Right ventricle myocardium inferior (tissue), 1 donor: ENCODE measurements at regions not wholly inside any gene's neighbourhood (a gene's known extent, or its start where the extent isn't known, plus 50 kb on each side); places are given as distances from the start of the nearest gene placed in this dataset.
"Not testable (repeated sequence)": the region's sequence is repeated elsewhere in the genome, so short reads cannot be mapped to it uniquely, and the experiment has no call there.

Source experiments
- ATAC-seq: fragments of 200-7000 bp; cut with Tn5 transposase; one replicate; pipeline ENCODE4 v1.9.1; 2020; ENCODE audit warnings: mild to moderate bottlenecking, moderate library complexity
- DNase-seq: peaks from one replicate; pipeline ENCODE4 v3.0.0; 2021; ENCODE audit errors: missing footprints
- intact Hi-C: fragments of 100-400 bp; cut with DNase I; formaldehyde crosslinking; loops from one replicate; pipeline ENCODE4 v1.11.0; 2022
- donor health status: DM: no; HTN: yes; CAD: no; lungs with severe emphysema.

DNA sequence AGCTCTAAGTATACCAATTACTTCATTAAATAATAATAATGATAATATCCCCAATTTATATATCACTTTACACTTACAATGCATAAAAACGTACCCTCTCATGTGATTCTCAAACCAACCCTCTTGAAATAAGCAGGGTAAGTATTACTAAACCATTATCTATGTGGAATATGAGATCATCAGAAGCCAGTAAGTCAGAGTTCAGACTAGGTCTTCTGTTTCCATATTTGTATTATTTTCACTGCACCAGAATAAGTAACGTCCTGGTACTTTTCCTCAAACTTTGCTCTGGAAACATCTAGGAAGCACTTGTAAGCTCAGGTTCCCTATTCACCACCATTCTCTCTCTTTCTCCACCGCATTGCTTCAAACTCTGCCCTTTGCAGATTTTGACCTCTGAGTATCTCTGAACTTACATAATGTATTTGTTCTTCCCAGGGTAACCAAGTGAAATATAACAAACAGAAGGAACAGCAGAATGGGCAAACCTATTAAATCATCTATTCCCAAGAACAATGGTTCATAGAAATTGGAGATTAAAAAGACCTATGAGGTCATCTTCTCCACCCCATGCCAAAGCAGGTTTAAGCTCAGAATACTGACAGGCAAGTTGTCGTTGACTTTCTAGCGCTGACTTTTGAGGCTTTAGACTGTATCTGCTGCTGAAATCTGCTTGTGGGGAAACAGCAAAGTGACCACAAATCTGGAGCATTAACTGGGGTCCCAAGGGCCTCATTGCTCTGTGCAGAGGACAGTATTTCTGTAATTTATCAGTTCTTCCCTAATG, 161.3 kb upstream of the FAR2 start:
- no peak for ATAC-seq

DNA sequence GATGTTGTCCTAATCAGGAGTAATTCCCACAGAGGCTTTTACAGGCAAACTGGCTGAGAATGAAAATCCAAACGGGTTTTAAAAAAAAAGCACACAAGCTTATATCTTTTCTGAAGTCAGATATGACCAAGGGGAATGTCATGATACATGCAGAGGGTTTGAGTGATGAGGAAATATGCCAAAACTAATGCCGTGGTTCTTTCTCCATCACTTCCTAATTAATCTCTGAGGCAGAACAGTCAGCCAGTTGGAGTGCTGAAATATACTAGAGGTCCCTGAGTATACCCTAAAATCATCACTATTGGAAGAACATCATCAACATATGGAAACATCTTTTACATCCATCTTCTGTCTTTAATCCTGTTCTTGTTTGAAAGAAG, 160.8 kb upstream of the FAR2 start:
- intact Hi-C loops = loop anchor here (10.0 kb wide), 1 partner anchor 94 kb away; no protein-coding TSS in a partner anchor
- no peak for ATAC-seq
- DNase-seq = no peak

More for the DNA sequence above, 161.3 kb upstream of the FAR2 start:
- no peak for DNase-seq
- intact Hi-C loops = loop anchor here (10.0 kb wide), 1 partner anchor 93 kb away; no protein-coding TSS in a partner anchor

GRCh38 chr12:28991626-28992025, 157.5 kb upstream of the FAR2 start:
- ATAC-seq = no peak
- intact Hi-C loops = no loop called here
- no peak for DNase-seq

DNA sequence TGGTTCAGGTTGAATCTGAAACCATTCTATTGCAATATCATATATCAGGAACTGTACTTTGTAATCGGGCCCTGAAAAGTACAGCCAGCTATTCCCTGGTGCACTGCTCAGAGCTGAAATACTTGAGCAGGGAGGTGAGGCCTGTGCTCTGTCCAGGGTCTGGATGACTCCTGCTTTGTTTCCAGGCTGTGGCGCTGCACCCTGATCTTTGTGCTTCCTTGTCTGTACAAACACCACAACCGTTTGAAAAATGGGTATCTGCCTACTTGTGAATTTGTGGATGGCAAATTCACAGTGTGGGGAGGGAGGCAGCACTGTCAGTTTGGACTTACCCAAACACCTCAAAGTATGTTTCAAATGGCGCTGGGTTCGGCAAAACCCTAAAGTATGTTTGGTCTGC, 155.4 kb upstream of the FAR2 start:
- ATAC-seq (no peak), DNase-seq (no peak)
- intact Hi-C loops = no loop called here

- no peak for DNase-seq
- ATAC-seq = no peak
- intact Hi-C loops = no loop called here
These were observed 154.8 kb upstream of the FAR2 start for GRCh38 chr12:28994179-28994715.

DNA sequence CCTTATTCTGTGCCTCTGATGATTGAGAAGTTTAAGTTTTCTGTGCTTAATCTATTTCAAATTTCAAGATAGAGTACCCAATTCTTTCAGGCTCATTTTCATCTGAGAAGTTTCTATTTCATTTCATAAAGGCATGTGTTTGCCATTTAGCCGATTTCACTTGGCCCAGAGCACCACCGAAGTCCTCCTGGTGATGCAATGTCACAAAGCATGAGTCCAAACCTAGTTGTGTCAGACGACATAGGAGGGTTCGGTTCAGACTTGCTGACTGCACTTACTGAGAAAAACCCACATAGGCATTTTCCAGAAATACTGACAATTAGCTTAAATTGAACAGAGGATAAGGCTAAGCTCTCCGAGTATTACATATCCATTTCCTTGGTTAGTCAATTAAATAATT, 152.4 kb upstream of the FAR2 start:
- DNase-seq (no peak), ATAC-seq (no peak)
- intact Hi-C loops = no loop called here

DNA sequence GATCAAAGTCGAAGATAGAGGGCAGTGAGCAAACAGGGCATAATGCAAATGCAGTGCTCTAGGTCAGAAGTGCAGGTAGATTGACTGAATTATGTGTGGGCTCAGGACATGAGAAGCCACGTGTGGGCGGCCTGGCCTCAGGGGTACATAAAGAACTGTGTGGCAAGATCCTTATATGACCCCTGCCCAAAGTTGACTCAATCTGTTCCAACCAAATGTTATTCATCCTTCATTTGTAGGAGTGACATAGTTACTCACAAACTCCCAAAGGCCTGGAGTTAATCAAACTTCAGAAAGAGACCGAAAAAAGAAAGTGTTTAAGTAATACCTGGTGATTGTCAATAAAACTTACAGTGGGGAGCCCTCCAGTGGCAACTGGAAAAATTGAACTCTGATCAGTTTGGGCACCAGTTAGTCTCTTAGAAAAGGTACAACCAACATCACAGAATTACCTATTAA, 150.4 kb upstream of the FAR2 start:
- DNase-seq = no peak
- intact Hi-C loops = no loop called here
- ATAC-seq = no peak

DNA sequence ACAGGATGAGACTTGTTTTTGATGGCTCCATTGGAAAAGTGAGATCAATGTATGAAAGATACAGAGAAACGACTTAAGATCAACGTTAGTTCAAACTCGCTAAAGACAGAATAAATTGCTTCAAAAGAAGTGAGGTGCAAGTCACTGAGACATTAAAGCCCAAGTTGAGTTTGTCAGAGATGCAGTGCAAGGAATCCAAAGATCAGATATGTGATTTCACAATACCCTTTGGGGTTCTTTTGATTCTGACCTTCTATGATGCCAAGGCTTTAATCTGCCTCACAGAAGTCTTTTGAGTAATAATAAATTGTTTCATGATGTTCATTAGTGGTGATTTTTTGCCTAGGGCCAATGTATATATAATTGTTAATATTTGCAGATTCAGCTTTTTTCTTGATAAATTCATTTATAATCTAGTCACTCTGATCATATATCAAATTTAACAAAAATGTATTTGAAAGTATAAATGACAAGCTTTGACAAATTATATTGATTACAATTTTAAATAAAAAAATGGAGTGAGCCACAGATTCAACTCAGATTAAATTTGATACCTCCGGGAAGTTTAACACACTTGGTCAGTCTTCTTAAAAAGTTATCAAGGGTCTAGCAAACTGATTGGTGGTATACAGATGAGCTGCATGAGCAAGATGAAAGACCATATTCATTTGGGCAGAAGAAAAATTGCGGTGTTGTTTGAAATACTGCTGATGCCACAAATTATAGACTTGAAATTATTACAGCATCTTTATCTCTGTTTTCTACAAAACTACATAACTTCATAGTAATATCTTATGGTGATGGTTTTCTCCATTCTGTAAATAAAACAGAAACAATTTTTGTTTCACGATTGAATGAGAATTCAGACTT, 144.8 kb upstream of the FAR2 start:
- intact Hi-C loops = no loop called here
- no peak for DNase-seq
- no peak for ATAC-seq

GRCh38 chr12:29004936-29005304, 144.2 kb upstream of the FAR2 start:
- ATAC-seq = no peak
- intact Hi-C loops = no loop called here

DNA sequence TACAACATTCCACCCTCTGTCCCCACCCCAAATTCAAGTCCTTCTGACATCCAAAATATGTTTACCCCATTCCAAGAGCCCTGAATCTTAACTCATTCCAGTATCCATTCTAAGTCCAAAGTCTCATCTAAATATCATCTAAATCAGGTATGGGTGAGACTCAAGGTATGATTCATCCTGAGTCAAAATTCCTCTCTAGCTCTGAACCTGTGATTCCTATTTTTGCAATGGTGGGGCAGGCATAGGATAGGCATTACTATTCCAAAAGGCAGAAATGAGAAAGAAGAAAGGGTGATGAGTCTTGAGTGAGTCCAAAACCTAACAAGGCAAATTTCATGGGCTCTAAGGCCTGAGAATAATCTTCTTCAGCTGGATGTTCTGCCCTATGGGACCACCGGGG, 140.3 kb upstream of the FAR2 start:
- intact Hi-C loops = no loop called here
- no peak for ATAC-seq
- no peak for DNase-seq

More at GRCh38 chr12:29004936-29005304, 144.2 kb upstream of the FAR2 start:
- no peak for DNase-seq

DNA sequence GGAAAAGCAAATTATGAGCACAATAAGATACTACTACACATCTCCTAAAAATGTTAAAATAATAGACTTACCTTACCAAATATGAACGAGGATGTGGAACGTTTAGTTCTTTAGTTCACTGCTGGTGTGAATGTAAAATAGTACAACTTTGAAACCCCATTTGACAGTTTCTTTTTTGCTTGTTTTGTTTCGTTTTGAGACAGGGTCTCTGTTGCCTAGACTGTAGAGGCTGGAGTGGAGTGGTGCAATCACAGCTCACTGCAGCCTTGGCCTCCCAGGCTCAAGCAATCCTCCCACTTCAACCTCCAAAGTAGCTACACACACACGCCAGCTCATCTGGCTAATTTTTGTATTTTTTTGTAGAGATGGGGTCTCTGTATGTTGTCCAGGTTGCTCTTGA, 136.4 kb upstream of the FAR2 start:
- ATAC-seq = no peak
- DNase-seq = no peak
- intact Hi-C loops = no loop called here

GRCh38 chr12:29017532-29017931, 131.5 kb upstream of the FAR2 start:
- intact Hi-C loops, ATAC-seq, DNase-seq: not testable (repeated sequence)

GRCh38 chr12:29023436-29024076, 125.5 kb upstream of the FAR2 start:
- intact Hi-C loops = no loop called here
- ATAC-seq = no peak

DNA sequence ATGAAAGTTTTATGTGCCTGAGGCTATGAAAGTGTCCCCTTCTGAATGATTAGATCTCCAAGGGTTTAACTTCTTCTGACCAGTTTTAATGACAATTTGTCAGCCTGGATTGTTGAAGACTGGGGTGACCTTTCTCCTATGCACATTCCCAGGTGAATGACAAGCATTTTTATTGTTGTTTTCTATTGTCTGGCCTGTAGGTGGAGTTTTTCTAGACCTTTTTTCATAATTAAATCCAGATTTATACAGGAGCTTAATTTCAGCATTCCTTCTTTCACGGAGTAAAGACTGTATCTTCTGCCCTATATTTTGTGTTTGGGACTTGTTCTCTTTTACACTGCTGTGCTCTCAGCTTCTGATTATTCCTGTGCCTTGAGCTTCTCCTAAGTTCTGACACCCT, 125.0 kb upstream of the FAR2 start:
- DNase-seq = no peak
- no peak for ATAC-seq
- intact Hi-C loops = no loop called here

More at GRCh38 chr12:29023436-29024076, 125.5 kb upstream of the FAR2 start:
- no peak for DNase-seq

DNA sequence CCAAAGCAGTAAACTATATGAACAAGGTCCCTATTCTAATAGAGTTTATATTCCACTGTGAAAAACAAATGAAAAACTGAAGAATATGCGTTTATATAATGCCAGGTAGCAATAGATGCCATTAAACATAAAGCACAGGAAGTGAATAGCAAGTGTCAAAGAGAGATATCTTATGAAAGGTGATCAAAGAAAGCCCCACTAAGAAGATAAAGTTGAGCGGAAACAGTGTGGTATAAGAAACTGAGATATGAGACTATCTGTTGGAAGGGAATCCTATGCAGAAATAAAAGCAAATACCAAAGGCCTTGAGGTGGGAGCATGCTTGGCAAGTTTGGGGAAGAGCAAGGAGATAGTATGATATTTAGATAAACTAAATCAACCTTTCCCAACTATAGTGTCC, 123.1 kb upstream of the FAR2 start:
- no peak for DNase-seq
- intact Hi-C loops = no loop called here
- ATAC-seq = no peak

GRCh38 chr12:29026419-29026818, 122.7 kb upstream of the FAR2 start:
- DNase-seq (no peak), ATAC-seq (no peak)
- intact Hi-C loops = no loop called here

- DNase-seq, ATAC-seq, intact Hi-C loops: not testable (repeated sequence)
These were observed 119.6 kb upstream of the FAR2 start for GRCh38 chr12:29029484-29029883.

- ATAC-seq (no peak), DNase-seq (no peak)
- intact Hi-C loops = no loop called here
These were observed 119.1 kb upstream of the FAR2 start for GRCh38 chr12:29030006-29030405.

GRCh38 chr12:29032446-29032845, 116.6 kb upstream of the FAR2 start:
- ATAC-seq = no peak
- intact Hi-C loops = no loop called here
- DNase-seq = no peak
